ENCODE measurements at regions not wholly inside any gene's neighbourhood (a gene's known extent, or its start where the extent isn't known, plus 50 kb on each side); places are given as distances from the start of the nearest gene placed in this dataset.

DNA sequence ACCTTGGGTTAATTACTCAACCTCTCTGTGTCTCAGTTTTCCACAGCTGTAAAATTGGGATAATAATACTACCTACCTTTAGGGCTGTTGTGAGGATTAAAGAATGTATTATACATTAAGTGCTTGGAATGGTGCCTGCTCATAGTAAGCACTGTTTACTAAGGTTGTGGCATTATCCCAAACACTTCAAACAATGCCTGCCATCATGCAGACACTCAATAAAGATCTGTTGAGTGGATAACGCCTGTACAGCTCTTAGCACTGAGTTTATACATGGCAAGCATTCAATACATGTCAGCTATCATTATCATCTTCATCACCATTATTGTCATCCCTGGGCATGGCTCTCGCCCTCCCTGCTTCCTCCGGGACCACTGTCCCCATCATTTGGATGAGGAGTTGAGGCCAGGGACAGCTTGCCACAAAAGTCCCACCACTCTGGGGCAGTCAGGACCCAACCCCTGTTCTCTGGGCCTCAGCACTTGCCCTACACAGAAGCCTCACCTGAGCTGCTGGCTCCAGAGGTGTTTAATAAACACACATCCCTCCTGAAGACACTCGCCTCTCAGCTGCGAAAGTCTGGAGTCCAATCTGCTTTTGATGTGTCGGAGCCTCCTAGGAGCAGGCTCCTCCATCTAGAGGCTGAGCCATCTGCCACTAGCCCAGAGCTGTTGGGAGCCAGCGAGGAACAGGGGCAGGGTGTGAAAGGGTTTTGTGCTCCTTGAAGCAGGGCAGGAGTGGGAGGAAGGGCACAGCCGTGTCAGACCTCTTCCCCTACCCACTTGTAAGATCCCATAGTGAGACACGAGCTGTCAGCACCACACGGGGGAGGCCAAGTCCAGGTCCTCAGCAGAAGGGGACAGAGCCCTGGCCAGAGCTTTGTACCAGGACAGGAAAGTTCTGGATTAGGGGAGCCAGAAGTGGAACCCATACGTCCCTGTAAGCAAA, 80.9 kb upstream of the ZC3H12A start:
- in situ Hi-C loops (cut with HindIII; ENCODE audit: low sequenced_read_pairs) = no loop called here

DNA sequence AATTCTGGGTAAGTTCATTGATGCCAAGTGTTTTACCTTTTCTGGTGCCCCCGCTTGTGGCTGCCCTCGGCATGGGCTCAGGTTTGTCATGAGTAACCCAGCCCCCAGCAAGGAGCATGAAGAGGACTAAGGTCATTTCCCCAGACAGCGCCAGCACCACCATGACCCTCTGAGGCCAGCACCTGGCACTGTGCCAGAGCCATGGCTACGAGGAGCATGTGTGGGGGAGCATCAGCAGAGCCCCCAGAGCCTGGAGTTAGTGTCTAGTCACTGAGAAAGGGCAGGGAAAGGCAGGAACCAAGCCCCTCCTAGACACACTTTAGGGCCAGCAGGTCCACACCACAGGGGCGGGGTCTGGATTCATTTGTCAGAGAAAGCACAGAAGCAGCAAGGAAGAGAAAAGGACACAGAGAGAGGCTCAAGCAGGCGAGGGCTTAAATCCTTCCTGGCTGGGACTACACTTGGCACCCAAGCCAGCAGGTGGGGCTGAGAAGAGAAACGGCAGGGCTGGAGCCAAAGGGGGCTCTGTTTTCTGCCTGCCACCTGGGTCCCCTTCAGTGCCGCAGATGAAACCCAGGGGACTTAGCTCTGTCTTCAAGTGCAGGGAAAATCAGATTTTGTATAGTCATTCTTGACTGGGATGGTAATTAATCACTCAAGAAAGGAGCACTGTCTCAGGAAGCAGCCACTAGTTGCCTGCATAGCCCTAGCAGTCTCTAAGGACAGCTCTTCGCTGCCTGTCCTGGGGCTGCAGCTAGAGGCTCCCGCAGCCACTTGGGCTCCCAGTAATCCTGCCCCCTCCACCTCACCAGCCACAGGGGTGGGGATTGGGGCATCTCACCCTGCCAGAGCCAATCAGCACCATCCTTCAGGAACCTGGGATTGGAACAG, 79.6 kb upstream of the ZC3H12A start:
- in situ Hi-C loops (cut with HindIII; ENCODE audit: low sequenced_read_pairs) = no loop called here
- DNase-seq (ENCODE audit: low spot score) = no peak

More for the DNA sequence above, 80.9 kb upstream of the ZC3H12A start:
- DNase-seq (ENCODE audit: low spot score) = no peak

DNA sequence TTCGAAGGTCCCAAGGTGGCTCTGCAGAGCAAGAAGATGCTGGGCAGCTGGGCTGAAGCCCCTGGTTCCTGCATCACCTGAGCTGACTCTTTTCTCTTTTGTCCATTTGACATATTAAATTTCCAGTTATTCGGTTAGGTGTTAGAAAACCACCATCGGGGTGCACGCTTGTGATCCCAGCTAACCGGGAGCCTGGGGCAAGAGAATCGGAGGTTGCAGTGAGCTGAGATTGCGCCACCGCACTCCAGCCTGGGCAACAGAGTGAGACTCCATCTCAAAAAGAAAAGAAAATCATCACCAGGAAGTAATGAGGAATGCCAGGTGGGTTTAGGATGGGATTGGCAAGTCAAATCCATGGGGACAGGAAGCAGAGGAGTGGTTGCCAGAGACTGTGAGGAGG, 76.3 kb upstream of the ZC3H12A start:
- DNase-seq (ENCODE audit: low spot score) = no peak
- in situ Hi-C loops (cut with HindIII; ENCODE audit: low sequenced_read_pairs) = no loop called here

DNA sequence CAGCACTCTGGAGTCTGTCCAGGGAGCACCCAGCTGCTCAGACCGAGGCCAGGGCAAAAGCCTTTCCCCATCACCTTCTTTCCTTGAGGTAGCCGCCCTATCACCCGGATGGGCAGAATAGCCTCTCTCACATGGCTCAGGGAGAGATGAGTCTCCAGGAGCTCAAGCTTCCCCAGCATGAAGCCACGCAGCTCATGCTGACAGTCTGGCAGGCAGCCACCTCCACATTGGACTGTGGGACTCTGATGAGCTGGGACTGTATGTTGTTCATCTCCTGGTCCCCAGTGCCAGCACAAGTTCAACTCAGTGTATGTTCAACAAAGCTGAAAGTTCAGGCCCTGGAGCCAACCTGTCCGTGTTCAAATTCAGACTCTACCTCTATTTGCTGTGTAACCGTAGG, 75.2 kb upstream of the ZC3H12A start:
- in situ Hi-C loops (cut with HindIII; ENCODE audit: low sequenced_read_pairs) = no loop called here
- DNase-seq (ENCODE audit: low spot score) = no peak

DNA sequence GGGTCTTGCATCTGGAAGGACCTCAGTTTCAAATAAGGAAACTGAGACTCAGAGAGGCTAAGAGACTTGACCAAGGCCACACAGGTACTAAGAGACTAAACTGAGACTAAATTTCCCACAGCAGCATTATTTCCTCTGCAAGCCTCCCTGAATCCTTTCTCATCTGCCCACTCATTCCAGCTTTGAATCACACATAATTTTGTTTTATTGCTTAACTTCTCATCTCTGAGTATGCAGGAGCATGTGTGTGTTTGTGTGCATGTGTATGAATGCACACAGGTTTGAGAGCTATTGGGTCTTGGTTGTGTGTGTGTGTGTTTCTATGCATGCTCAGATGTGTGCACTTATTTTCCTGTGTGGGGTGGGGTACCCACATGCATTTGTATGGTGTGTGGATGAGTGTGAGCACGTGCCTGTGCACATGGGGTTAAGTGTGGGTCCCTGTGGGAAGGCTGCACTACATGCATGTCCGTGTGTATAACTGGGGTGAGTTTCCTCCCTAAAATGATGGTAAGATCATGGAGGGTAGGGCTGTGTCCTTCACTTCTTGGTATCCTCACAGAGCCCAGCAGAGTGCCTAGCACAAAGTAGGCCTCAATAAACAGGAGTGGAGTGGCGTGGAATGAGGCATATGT, 74.4 kb upstream of the ZC3H12A start:
- no peak for DNase-seq (ENCODE audit: low spot score)
- in situ Hi-C loops (cut with HindIII; ENCODE audit: low sequenced_read_pairs) = no loop called here

DNA sequence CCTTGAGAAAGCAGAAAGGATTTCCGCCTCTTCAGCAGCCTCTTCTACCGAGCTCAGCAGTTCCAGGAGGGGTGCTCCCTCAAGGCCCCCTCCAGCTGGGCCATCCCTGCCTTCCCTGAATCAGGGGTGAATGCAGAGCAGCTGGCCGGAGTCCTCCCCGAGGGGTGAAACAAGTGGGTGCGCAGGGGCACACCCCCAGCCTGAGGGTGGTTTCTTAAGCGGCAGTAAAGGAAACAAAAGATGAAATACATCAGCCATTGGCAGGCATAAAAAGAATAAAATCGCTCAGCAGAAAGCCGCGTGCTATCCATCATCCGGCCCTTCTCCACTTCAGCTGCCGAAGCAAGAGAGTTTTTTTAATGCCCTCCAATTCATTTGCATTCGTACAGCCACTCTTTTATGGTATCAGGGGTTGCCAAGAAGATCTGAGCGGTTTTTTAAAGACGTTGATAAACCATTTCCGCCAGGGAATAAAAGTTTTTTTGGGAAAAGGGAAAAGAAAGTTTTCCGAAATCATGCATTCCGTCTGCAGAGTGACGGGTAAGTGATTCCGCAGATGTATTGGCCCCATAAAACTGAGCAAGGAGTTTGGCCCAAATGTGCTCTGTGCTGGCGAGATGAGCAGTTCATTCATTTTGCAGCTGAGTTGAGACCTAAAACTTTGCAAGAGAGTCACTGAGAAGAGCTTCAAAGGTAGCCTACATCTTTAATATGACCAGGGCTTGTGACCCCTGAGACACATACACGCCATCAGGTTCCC, 73.7 kb upstream of the ZC3H12A start:
- no peak for DNase-seq (ENCODE audit: low spot score)
- in situ Hi-C loops (cut with HindIII; ENCODE audit: low sequenced_read_pairs) = no loop called here

DNA sequence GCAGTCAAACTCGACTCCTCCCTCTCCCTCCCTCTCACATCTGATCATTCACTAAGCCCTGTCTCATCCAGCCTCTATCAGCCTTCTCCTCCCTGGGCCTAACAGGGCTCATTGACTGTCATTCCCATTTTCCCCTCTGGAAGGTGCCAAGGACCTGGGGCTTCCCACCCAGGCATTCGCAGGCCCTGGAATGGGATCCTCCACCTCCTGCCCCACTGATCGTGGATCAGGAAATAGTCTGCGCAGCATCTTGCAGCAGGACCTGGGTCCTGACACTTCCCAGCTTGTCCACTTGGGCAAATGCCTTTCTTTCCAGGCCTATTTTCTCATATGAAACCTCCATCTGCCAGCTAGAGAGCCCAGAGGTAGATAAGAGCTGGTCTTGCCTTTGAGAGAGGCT, 71.2 kb upstream of the ZC3H12A start:
- in situ Hi-C loops (cut with HindIII; ENCODE audit: low sequenced_read_pairs) = no loop called here
- no peak for DNase-seq (ENCODE audit: low spot score)

DNA sequence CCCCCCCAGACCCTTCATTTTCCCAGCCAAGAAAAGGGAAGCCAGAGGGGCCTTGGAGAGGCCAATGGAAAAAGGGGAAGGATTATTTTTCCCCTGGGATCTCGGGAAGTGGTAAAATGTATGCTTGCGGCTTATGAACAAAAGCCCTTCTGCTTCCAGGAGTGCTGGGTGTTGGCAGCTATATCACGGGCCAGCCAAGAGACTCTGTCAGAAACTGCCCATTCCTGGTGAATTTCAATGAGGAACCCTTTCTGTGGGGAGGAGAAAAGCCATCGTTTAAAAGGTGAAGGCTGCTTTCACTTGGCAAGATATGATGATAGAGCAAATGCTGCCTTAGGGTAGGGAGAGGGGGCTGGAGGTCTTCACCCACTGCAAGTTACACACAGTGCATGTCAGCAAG, 69.7 kb upstream of the ZC3H12A start:
- in situ Hi-C loops (cut with HindIII; ENCODE audit: low sequenced_read_pairs) = no loop called here
- DNase-seq (ENCODE audit: low spot score) = no peak

DNA sequence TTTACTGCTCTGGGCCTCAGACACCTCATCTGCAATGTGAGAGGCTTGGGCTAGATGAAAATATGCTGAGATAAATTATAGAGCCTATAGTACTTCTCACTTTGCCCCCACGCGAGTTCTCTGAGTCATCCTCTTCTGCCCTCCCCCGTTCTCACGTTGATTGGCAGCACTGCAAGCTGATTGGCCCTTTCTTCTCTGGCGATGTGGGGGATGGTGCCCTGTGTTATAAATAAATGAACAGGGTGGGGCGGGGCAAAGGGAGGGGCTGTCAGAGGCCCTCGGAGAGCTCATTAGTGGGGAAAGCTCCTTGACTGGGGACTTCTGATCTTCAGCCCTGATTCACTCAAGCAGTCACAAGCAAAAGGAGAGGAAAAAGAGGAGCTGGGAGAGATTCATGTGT, 64.3 kb upstream of the ZC3H12A start:
- no peak for DNase-seq (ENCODE audit: low spot score)
- in situ Hi-C loops (cut with HindIII; ENCODE audit: low sequenced_read_pairs) = no loop called here

DNA sequence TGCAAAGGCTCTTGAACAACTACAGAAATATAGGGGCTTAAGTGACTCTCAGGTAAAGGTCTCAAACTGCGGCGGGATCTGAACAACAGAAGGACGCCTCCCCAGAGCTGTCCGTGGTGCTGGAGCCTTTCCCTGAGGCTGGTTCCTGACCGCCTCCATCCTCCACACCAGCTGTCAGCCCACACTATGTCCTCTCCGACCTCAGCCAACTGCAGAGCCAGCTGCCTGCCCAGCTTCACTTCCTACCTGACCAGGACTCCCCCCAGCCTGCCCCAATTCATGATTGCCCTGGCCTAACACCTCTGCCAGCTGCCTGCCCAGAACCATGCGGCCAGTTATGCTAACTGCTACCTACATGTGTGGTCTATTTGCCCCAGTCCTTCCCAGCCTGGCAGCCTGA, 63.6 kb upstream of the ZC3H12A start:
- in situ Hi-C loops (cut with HindIII; ENCODE audit: low sequenced_read_pairs) = no loop called here
- no peak for DNase-seq (ENCODE audit: low spot score)

DNA sequence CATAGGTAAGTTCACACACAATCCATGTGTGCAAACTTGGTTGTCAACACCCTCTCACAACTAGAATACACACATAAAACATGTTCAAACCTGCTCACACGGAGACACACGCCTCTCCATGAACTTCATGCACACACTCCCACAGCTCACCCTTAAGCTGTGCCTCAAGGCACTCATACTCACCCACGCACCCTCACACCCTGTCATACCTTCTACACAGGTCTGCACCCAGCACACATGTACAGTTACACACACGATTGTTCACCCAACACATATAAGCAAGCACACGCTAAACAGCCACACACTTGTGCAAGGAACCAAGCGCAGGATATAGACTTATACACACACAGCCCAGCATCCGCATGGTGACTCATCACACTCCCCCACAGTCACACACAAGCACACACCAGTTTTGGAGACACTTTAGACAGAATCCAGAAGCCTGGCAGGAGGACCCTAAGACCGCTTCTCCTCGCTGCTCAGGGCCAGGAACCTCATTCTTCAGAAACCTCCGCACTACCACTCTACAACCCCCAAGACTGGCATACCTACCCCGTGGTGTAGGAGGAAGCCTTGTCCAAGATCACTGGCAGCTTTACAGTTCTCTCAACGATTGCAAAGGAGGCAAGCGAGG, 58.7 kb upstream of the ZC3H12A start:
- no peak for DNase-seq (ENCODE audit: low spot score)
- in situ Hi-C loops (cut with HindIII; ENCODE audit: low sequenced_read_pairs) = no loop called here

DNA sequence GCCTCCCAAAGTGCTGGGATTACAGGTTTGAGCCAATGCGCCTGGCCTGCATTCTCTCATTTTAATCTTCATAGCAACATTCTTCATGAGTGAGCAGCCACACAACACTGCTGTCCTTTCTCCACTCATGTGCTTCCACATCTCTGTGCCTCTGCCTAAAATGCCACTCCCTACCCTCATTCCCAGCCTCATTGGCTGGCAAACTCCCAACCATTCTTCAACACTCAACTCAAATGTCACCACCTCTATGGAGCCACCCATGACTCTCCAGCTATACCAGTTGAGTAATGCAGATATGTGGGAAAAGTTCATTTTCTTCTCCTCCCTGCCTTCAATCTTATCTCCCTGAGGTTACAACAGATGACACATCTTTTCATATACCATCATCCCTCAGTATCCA, 53.9 kb upstream of the ZC3H12A start:
- in situ Hi-C loops (cut with HindIII; ENCODE audit: low sequenced_read_pairs) = no loop called here
- no peak for DNase-seq (ENCODE audit: low spot score)

DNA sequence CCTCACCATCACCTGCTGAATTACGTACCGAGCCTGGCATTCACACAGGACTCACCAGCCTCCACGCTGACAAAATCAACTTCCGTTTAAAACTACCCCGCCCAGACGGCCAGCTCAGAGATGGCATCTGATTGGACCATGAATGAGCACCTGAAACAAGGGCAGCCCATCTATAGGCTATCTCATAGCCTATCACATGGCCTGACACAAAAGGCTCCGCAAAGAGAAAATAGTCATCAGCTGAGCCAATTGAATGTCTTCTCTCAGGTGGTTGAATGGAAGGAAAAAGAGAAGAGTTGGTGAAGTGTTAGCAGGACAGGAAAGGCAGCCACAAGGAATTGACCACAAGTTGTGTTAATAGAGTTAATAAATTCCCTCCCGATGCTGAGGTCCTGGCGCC, 50.6 kb upstream of the ZC3H12A start:
- in situ Hi-C loops (cut with HindIII; ENCODE audit: low sequenced_read_pairs) = no loop called here

DNA sequence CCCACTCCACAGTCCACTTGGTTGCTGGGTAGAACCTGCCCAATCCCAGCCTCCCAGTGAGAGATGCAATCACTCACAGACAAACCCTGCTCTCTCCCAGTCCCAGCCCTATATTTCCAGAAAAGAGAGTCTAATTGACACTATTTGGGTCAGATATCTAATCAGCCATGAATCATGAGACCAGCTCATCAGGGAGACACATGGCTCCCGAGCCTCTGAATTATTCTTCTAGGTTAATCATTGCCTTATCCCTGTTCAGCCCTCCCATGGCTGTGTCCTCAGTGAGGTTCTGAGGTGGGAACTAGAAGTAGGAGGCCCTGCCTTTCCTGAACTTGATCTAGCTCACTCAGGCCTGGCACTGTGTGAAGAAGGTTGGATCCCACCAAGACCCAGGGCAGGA, 49.9 kb upstream of the ZC3H12A start:
- in situ Hi-C loops (cut with HindIII; ENCODE audit: low sequenced_read_pairs) = no loop called here
- DNase-seq (ENCODE audit: low spot score) = no peak

More for the DNA sequence above, 50.6 kb upstream of the ZC3H12A start:
- DNase-seq (ENCODE audit: low spot score) = no peak
